ENCODE measurements at regions not wholly inside any gene's neighbourhood (a gene's known extent, or its start where the extent isn't known, plus 50 kb on each side); places are given as distances from the start of the nearest gene placed in this dataset.

- Histone ChIP-seq H3K36me3 (no peaks in the 10 kb centered on the region), H3K4me1 (no peaks in the 10 kb centered on the region), H3K27ac (no peak overlapping the region), H3K9me3 (no peaks in the 10 kb centered on the region), H3K4me3 (replicated peaks in 1 of 3) (no peak overlapping the region), H3K27me3 (no peaks in the 10 kb centered on the region)
- intact Hi-C loops (cut with DNase I), result no loop called here
- 58 to 60% methylated on average over 8 of the region's 8 CpGs for WGBS, 2 donors
- no peak for TF ChIP-seq POLR2A (IDR thresholded peaks at IDR 0.05)
- TF ChIP-seq CTCF (IDR thresholded peaks at IDR 0.05), result no peak
- DNase-seq, result no peak
These were observed 722.4 kb upstream of the POT1 start for GRCh38 chr7:125651823-125652528.

GRCh38 chr7:125648543-125648942, 718.9 kb upstream of the POT1 start:
- no peak overlapping the region for H3K4me3 ChIP-seq (replicated peaks in 1 of 3)
- 65 to 75% methylated on average over 1 of the region's 1 CpG for whole genome bisulfite sequencing, 2 donors
- H3K36me3 ChIP-seq, result no peaks in the 10 kb centered on the region
- DNase-seq, result no peak
- no peaks in the 10 kb centered on the region for H3K9me3 ChIP-seq
- H3K27ac ChIP-seq, result no peak overlapping the region
- no peaks in the 10 kb centered on the region for H3K4me1 ChIP-seq
- no peak for TF ChIP-seq POLR2A (IDR thresholded peaks at IDR 0.05)
- no peak for TF ChIP-seq CTCF (IDR thresholded peaks at IDR 0.05)
- intact Hi-C loops (cut with DNase I), result no loop called here
- H3K27me3 ChIP-seq, result no peaks in the 10 kb centered on the region

- WGBS, 2 donors, result 88 to 93% methylated on average over 4 of the region's 4 CpGs
- no peaks in the 10 kb centered on the region for H3K36me3 ChIP-seq
- intact Hi-C loops (cut with DNase I), result no loop called here
- no peak overlapping the region for H3K4me3 ChIP-seq (replicated peaks in 1 of 3)
- H3K4me1 ChIP-seq, result no peaks in the 10 kb centered on the region
- H3K27ac ChIP-seq, result no peak overlapping the region
- H3K9me3 ChIP-seq, result no peaks in the 10 kb centered on the region
- no peak for DNase-seq
- no peaks in the 10 kb centered on the region for H3K27me3 ChIP-seq
- TF ChIP-seq CTCF (IDR thresholded peaks at IDR 0.05) (no peak), POLR2A (IDR thresholded peaks at IDR 0.05) (no peak)
These were observed 716.1 kb upstream of the POT1 start for GRCh38 chr7:125645770-125646169.

- Histone ChIP-seq H3K4me3 (replicated peaks in 1 of 3) (no peak overlapping the region), H3K27ac (no peak overlapping the region), H3K36me3 (no peaks in the 10 kb centered on the region), H3K27me3 (no peaks in the 10 kb centered on the region), H3K9me3 (no peaks in the 10 kb centered on the region), H3K4me1 (no peaks in the 10 kb centered on the region)
- intact Hi-C loops (cut with DNase I), result no loop called here
- no peak for DNase-seq
- WGBS, 2 donors, result 81 to 83% methylated on average over 1 of the region's 1 CpG
- TF ChIP-seq CTCF (IDR thresholded peaks at IDR 0.05) (no peak), POLR2A (IDR thresholded peaks at IDR 0.05) (no peak)
These were observed 714.5 kb upstream of the POT1 start for GRCh38 chr7:125644109-125644508.

GRCh38 chr7:125643302-125643701, 713.7 kb upstream of the POT1 start:
- intact Hi-C loops (cut with DNase I), result no loop called here
- Histone ChIP-seq H3K4me1 (no peaks in the 10 kb centered on the region), H3K9me3 (no peaks in the 10 kb centered on the region), H3K36me3 (no peaks in the 10 kb centered on the region), H3K27ac (no peak overlapping the region), H3K27me3 (no peaks in the 10 kb centered on the region), H3K4me3 (replicated peaks in 1 of 3) (no peak overlapping the region)
- TF ChIP-seq CTCF (IDR thresholded peaks at IDR 0.05) (no peak), POLR2A (IDR thresholded peaks at IDR 0.05) (no peak)
- DNase-seq, result no peak
- WGBS, 2 donors, result 91 to 93% methylated on average over 7 of the region's 7 CpGs

All from thyroid gland (tissue), 4 donors.